ENCODE measurements at regions not wholly inside any gene's neighbourhood (a gene's known extent, or its start where the extent isn't known, plus 50 kb on each side); places are given as distances from the start of the nearest gene placed in this dataset.

- BruUV-seq (replicated peaks) = no TSS peak
- ChIA-PET CTCF (no interaction called here), POLR2A (ENCODE audit: unreplicated experiment) (no interaction called here)
- no peaks in the 10 kb centered on the region for H3F3A ChIP-seq (ENCODE audit: low read length, unreplicated experiment)
- no peak overlapping the region for H3K27ac ChIP-seq (ENCODE audit: low read length)
- H3K9ac ChIP-seq (ENCODE audit: low read length) = no peak overlapping the region
- no peaks in the 10 kb centered on the region for H3K9me3 ChIP-seq (ENCODE audit: low read length)
- H3K9me2 ChIP-seq (replicated peaks; ENCODE audit: low read length) = no peaks in the 10 kb centered on the region
- no peaks in the 10 kb centered on the region for H3K79me2 ChIP-seq (ENCODE audit: low read length)
- no peak overlapping the region for H2AFZ ChIP-seq (ENCODE audit: low read length)
- no peaks in the 10 kb centered on the region for H3K27me3 ChIP-seq (ENCODE audit: low read length)
- no peaks in the 10 kb centered on the region for H3K36me3 ChIP-seq (ENCODE audit: low read depth, low read length)
- no peaks in the 10 kb centered on the region for H3K4me1 ChIP-seq (ENCODE audit: insufficient read depth, low read length)
- DNase-seq = no peak
- ATAC-seq = no peak
- H4K20me1 ChIP-seq (ENCODE audit: low read length) = no peaks in the 10 kb centered on the region
- TF ChIP-seq EZH2 (IDR thresholded peaks at IDR 0.05; ENCODE audit: low read length, unreplicated experiment) (no peak), EZH2phosphoT487 (IDR thresholded peaks at IDR 0.05; ENCODE audit: borderline replicate concordance, low read length) (no peak), CTCF (conservative IDR thresholded peaks at IDR 0.05; ENCODE audit: low read depth, low read length) (no peak)
- intact Hi-C loops (cut with micrococcal nuclease) = no loop called here
- H3K4me2 ChIP-seq (ENCODE audit: low read length) = no peak overlapping the region
- no peak overlapping the region for H3K4me3 ChIP-seq (ENCODE audit: low read length)
Observed at GRCh38 chr11:13907678-13908077, 54.8 kb upstream of the SPON1 start.

- no peak overlapping the region for H3K9ac ChIP-seq (ENCODE audit: low read length)
- ATAC-seq (no peak), DNase-seq (no peak)
- H3K4me2 ChIP-seq (ENCODE audit: low read length) = no peak overlapping the region
- no peak overlapping the region for H3K4me3 ChIP-seq (ENCODE audit: low read length)
- ChIA-PET POLR2A (ENCODE audit: unreplicated experiment) (no interaction called here), CTCF (no interaction called here)
- TF ChIP-seq EZH2phosphoT487 (IDR thresholded peaks at IDR 0.05; ENCODE audit: borderline replicate concordance, low read length) (no peak), EZH2 (IDR thresholded peaks at IDR 0.05; ENCODE audit: low read length, unreplicated experiment) (no peak), CTCF (conservative IDR thresholded peaks at IDR 0.05; ENCODE audit: low read depth, low read length) (no peak)
- H3K9me2 ChIP-seq (replicated peaks; ENCODE audit: low read length) = no peaks in the 10 kb centered on the region
- H3K36me3 ChIP-seq (ENCODE audit: low read depth, low read length) = no peaks in the 10 kb centered on the region
- H3K27ac ChIP-seq (ENCODE audit: low read length) = no peak overlapping the region
- intact Hi-C loops (cut with micrococcal nuclease) = no loop called here
- no peaks in the 10 kb centered on the region for H3K9me3 ChIP-seq (ENCODE audit: low read length)
- no peak overlapping the region for H2AFZ ChIP-seq (ENCODE audit: low read length)
- no peaks in the 10 kb centered on the region for H3K27me3 ChIP-seq (ENCODE audit: low read length)
- H3K4me1 ChIP-seq (ENCODE audit: insufficient read depth, low read length) = no peaks in the 10 kb centered on the region
- no peaks in the 10 kb centered on the region for H3K79me2 ChIP-seq (ENCODE audit: low read length)
- no peaks in the 10 kb centered on the region for H4K20me1 ChIP-seq (ENCODE audit: low read length)
- no peaks in the 10 kb centered on the region for H3F3A ChIP-seq (ENCODE audit: low read length, unreplicated experiment)
- BruUV-seq (replicated peaks) = no TSS peak
Observed at GRCh38 chr11:13908535-13908934, 54.0 kb upstream of the SPON1 start.

Measured in PC-3 (cell line).